ENCODE measurements at regions not wholly inside any gene's neighbourhood (a gene's known extent, or its start where the extent isn't known, plus 50 kb on each side); places are given as distances from the start of the nearest gene placed in this dataset.

DNA sequence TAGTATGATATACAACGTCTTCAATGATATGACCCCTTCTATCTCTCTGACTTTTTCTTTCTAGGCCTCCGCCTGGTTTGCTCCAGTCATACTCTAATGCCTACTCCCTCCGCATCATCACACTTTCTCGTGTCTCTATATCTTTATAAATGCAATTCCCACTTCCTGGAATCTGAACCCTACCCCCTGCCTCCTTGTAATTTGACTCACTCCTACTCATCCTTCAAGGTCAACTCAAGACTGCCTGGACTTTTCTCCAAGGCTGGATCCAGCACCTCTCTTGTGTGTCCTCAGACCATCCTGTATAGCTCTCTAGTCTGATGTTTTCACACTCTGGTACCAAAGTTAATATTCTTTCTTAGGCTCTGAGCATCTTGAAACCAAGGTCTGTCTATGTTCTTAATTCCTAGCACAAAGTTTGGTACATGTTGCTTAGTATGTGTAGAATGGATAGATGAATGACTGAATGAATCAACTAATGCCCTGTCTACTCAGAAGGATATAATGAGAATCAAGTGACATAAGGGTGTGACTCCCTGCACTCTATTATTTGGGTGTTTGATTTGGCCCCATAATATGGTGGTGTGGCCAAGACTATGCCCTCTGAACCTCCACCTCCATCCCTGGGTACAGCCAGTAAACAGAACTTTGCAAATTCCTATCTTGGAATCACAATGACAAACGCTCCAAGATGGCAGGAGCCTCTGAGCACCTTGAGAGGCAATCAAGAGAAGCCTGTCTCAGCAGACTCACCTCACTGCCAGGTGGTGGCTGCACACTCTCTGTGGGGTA is 74.3 kb upstream of the SERP2 start:
- no peaks in the 10 kb centered on the region for H4K20me1 ChIP-seq (ENCODE audit: insufficient read depth, low read length)
- intact Hi-C loops (cut with micrococcal nuclease; ENCODE audit: unreplicated experiment), result no loop called here
- H3K4me2 ChIP-seq (ENCODE audit: low read depth, low read length), result no peak overlapping the region
- no peak overlapping the region for H3K9ac ChIP-seq (ENCODE audit: insufficient read depth, low read depth, low read length)
- 64% methylated on average over 4 of the region's 5 CpGs for WGBS (ENCODE audit: low lambda C conversion rate)
- ATAC-seq, result no peak
- no peak overlapping the region for H3K4me3 ChIP-seq (replicated peaks in 1 of 3; ENCODE audit: insufficient read depth in 1 of 3, low read depth in 2 of 3, low read length in 3 of 3)
- TF ChIP-seq IRF9 (CRISPR knock-in tag; IDR thresholded peaks at IDR 0.05; ENCODE audit: borderline replicate concordance) (no peak), SAP130 (CRISPR knock-in tag; IDR thresholded peaks at IDR 0.05; ENCODE audit: low read depth) (no peak), ZNF567 (CRISPR knock-in tag; IDR thresholded peaks at IDR 0.05; ENCODE audit: borderline replicate concordance) (no peak), MBD4 (IDR thresholded peaks at IDR 0.05; ENCODE audit: borderline replicate concordance, low read length) (no peak), GMEB1 (CRISPR knock-in tag; IDR thresholded peaks at IDR 0.05; ENCODE audit: borderline replicate concordance) (no peak), ZFP82 (CRISPR knock-in tag; IDR thresholded peaks at IDR 0.05; ENCODE audit: borderline replicate concordance) (no peak), ZNF724P (CRISPR knock-in tag; IDR thresholded peaks at IDR 0.05; ENCODE audit: borderline replicate concordance) (no peak), RFXANK (CRISPR knock-in tag; IDR thresholded peaks at IDR 0.05) (no peak), MATR3 (CRISPR knock-in tag; IDR thresholded peaks at IDR 0.05) (no peak), ZMYM3 (CRISPR knock-in tag; IDR thresholded peaks at IDR 0.05) (no peak), ZMYM2 (CRISPR knock-in tag; IDR thresholded peaks at IDR 0.05) (no peak), PLSCR1 (CRISPR knock-in tag; IDR thresholded peaks at IDR 0.05; ENCODE audit: borderline replicate concordance) (no peak), CSRNP1 (CRISPR knock-in tag; IDR thresholded peaks at IDR 0.05) (no peak), SP2 (CRISPR knock-in tag; IDR thresholded peaks at IDR 0.05) (no peak), ZSCAN31 (CRISPR knock-in tag; IDR thresholded peaks at IDR 0.05; ENCODE audit: low read depth) (no peak)
- TF ChIP-seq, protein P1, sequence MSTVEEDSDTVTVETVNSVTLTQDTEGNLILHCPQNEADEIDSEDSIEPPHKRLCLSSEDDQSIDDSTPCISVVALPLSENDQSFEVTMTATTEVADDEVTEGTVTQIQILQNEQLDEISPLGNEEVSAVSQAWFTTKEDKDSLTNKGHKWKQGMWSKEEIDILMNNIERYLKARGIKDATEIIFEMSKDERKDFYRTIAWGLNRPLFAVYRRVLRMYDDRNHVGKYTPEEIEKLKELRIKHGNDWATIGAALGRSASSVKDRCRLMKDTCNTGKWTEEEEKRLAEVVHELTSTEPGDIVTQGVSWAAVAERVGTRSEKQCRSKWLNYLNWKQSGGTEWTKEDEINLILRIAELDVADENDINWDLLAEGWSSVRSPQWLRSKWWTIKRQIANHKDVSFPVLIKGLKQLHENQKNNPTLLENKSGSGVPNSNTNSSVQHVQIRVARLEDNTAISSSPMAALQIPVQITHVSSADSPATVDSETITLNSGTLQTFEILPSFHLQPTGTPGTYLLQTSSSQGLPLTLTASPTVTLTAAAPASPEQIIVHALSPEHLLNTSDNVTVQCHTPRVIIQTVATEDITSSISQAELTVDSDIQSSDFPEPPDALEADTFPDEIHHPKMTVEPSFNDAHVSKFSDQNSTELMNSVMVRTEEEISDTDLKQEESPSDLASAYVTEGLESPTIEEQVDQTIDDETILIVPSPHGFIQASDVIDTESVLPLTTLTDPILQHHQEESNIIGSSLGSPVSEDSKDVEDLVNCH (CRISPR knock-in tag; IDR thresholded peaks at IDR 0.05), result no peak
- no peak for DNase-seq (ENCODE audit: low spot score)
- ChIA-PET POLR2A (no interaction called here), CTCF (ENCODE audit: low intra/inter-chr PET ratio, low total read pairs) (no interaction called here)
- in situ Hi-C loops (cut with HindIII; ENCODE audit: extremely low pct_ligation_motif_present, low pct_unique_long_range_greater_than_20kb), result no loop called here
- FAIRE-seq, result no peak
- H3K9me3 ChIP-seq (ENCODE audit: low read length), result no peaks in the 10 kb centered on the region
- H3K27me3 ChIP-seq (ENCODE audit: control insufficient read depth in 1 of 2, insufficient read depth in 2 of 2, low read length in 2 of 2), result no peaks in the 10 kb centered on the region
- no peaks in the 10 kb centered on the region for H3K36me3 ChIP-seq (replicated peaks in 1 of 2; ENCODE audit: control insufficient read depth in 1 of 2, insufficient read depth in 2 of 2, low read length in 2 of 2)
- BruUV-seq (replicated peaks), result no TSS peak
- H3K27ac ChIP-seq (ENCODE audit: extremely low read length, insufficient read depth, low read length), result no peak overlapping the region
- no peaks in the 10 kb centered on the region for H3K79me2 ChIP-seq (ENCODE audit: insufficient read depth, low read length)
- H2AFZ ChIP-seq (ENCODE audit: low read length), result no peak overlapping the region
- H3K4me1 ChIP-seq (ENCODE audit: insufficient read depth, low read length), result no peaks in the 10 kb centered on the region
